ENCODE measurements at regions not wholly inside any gene's neighbourhood (a gene's known extent, or its start where the extent isn't known, plus 50 kb on each side); places are given as distances from the start of the nearest gene placed in this dataset.

- TF ChIP-seq POLR2A (IDR thresholded peaks at IDR 0.05) = no peak
- TF ChIP-seq EP300 (IDR thresholded peaks at IDR 0.05) = no peak
These were observed 116.3 kb downstream of the RHOU start for GRCh38 chr1:228851618-228852017.

Data from upper lobe of left lung (tissue), 4 donors.